Breast epithelium (tissue), 4 donors: ENCODE measurements at regions not wholly inside any gene's neighbourhood (a gene's known extent, or its start where the extent isn't known, plus 50 kb on each side); places are given as distances from the start of the nearest gene placed in this dataset.

Experiments used
- DNase-seq, 2 donors: peaks; one replicate each; pipeline ENCODE4 v3.0.0-alpha.2; 2019; ENCODE audit warnings: low spot score in 2 of 2
- H3K27ac ChIP-seq, 2 donors: fragments of 200-600 bp; sonication (generic) in 1 of 2; one replicate each; pipeline ENCODE4 v1.5.1; 2016 to 2019; ENCODE audit warnings: mild to moderate bottlenecking in 1 of 2
- H3K27me3 ChIP-seq, 2 donors: fragments of 200-600 bp; sonication (generic) in 1 of 2; one replicate each; pipeline versions ENCODE4 v1.5.1 to v1.6.0; 2017 to 2019; ENCODE audit warnings: control low read depth in 1 of 2, mild to moderate bottlenecking in 1 of 2
- H3K36me3 ChIP-seq: fragments of 200-600 bp; one replicate; pipeline ENCODE4 v1.5.1; 2019
- H3K4me1 ChIP-seq, 2 donors: fragments of 200-600 bp; sonication (generic); one replicate each; pipeline ENCODE4 v1.5.1; 2016 to 2019; ENCODE audit warnings: control low read depth in 1 of 2
- H3K4me3 ChIP-seq, 3 donors: fragments of 200-600 bp; sonication (generic); 1 replicate in 2 of 3; 2 replicates in 1 of 3; pipeline ENCODE4 v1.5.1; 2016 to 2019; ENCODE audit warnings: mild to moderate bottlenecking in 3 of 3, moderate library complexity in 2 of 3
- H3K9me3 ChIP-seq, 2 donors: fragments of 200-600 bp; sonication (generic) in 1 of 2; one replicate each; pipeline ENCODE4 v1.5.1; 2016 to 2019; ENCODE audit warnings: control low read depth in 1 of 2
- POLR2A ChIP-seq: fragments of 450-650 bp; IDR thresholded peaks from one replicate; pipeline ENCODE4 v1.6.1; 2016; ENCODE audit warnings: antibody characterized with exemption, mild to moderate bottlenecking, moderate library complexity
- POLR2AphosphoS5 ChIP-seq, 3 donors: sonication (generic); formaldehyde crosslinking; IDR thresholded peaks; one replicate each; pipeline ENCODE4 v1.6.1; 2017; ENCODE audit warnings: antibody characterized with exemption in 3 of 3
- intact Hi-C: fragments of 100-400 bp; cut with DNase I; formaldehyde crosslinking; loops from one replicate; pipeline ENCODE4 v1.15.1; 2023; ENCODE audit warnings: low total_unique reads
- TF ChIP-seq, protein P1 (sequence below), 3 donors: fragments of 450-650 bp; IDR thresholded peaks; one replicate each; pipeline ENCODE4 v1.5.1; 2016 to 2017; ENCODE audit warnings: antibody characterized with exemption in 3 of 3, mild to moderate bottlenecking in 3 of 3, moderate library complexity in 3 of 3

GRCh38 chr9:7286101-7286500 is 513.5 kb downstream of the DMAC1 start:
- TF ChIP-seq POLR2A (no peak), POLR2AphosphoS5 (IDR thresholded peaks at IDR 0.05) (no peak)
- DNase-seq, result no peak
- H3K9me3 ChIP-seq, result no peaks in the 10 kb centered on the region
- H3K4me3 ChIP-seq, result no peak overlapping the region
- H3K27me3 ChIP-seq, result peaks cover 0 to 7% of the 10 kb centered on the region in 2 donors
- H3K27ac ChIP-seq, result no peak overlapping the region
- intact Hi-C loops, result no loop called here
- no peaks in the 10 kb centered on the region for H3K36me3 ChIP-seq
- H3K4me1 ChIP-seq, result no peaks in the 10 kb centered on the region

- no peak for DNase-seq
- Histone ChIP-seq H3K4me3 (no peak overlapping the region), H3K4me1 (no peaks in the 10 kb centered on the region), H3K9me3 (no peaks in the 10 kb centered on the region), H3K27me3 (peaks cover 0 to 7% of the 10 kb centered on the region in 2 donors), H3K36me3 (no peaks in the 10 kb centered on the region), H3K27ac (no peak overlapping the region)
- TF ChIP-seq, protein P1, sequence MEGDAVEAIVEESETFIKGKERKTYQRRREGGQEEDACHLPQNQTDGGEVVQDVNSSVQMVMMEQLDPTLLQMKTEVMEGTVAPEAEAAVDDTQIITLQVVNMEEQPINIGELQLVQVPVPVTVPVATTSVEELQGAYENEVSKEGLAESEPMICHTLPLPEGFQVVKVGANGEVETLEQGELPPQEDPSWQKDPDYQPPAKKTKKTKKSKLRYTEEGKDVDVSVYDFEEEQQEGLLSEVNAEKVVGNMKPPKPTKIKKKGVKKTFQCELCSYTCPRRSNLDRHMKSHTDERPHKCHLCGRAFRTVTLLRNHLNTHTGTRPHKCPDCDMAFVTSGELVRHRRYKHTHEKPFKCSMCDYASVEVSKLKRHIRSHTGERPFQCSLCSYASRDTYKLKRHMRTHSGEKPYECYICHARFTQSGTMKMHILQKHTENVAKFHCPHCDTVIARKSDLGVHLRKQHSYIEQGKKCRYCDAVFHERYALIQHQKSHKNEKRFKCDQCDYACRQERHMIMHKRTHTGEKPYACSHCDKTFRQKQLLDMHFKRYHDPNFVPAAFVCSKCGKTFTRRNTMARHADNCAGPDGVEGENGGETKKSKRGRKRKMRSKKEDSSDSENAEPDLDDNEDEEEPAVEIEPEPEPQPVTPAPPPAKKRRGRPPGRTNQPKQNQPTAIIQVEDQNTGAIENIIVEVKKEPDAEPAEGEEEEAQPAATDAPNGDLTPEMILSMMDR (IDR thresholded peaks at IDR 0.05), result no peak
- no peak for TF ChIP-seq POLR2AphosphoS5 (IDR thresholded peaks at IDR 0.05)
- no peak for TF ChIP-seq POLR2A
- intact Hi-C loops, result no loop called here
Measured at GRCh38 chr9:7285199-7285598, 514.4 kb downstream of the DMAC1 start.

DNA sequence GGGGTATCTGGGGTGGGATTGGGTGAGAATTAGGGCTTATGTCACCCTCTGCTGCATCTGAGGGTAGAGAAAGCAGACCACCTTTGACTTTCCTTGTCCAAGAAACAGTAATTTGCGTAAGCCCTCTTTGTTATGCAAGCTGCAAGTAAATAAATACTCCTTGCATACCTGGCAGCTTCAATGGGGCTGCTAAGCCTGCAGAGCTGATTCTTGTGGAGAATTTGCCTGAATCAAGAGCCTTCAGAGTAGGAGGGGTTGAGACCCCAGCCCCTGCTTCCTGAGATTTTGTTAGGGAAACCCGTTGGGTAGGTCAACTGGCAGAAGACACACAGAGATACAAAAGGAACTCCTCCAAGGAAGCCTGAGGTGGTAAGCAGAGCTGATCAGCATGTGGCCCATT is 515.1 kb downstream of the DMAC1 start:
- Histone ChIP-seq H3K4me3 (no peak overlapping the region), H3K27me3 (peaks cover 0 to 7% of the 10 kb centered on the region in 2 donors), H3K27ac (no peak overlapping the region), H3K4me1 (no peaks in the 10 kb centered on the region), H3K9me3 (no peaks in the 10 kb centered on the region), H3K36me3 (no peaks in the 10 kb centered on the region)
- no peak for DNase-seq
- intact Hi-C loops, result no loop called here
- TF ChIP-seq POLR2A (no peak), POLR2AphosphoS5 (IDR thresholded peaks at IDR 0.05) (no peak)
- TF ChIP-seq, protein P1 (IDR thresholded peaks at IDR 0.05), result no peak

DNA sequence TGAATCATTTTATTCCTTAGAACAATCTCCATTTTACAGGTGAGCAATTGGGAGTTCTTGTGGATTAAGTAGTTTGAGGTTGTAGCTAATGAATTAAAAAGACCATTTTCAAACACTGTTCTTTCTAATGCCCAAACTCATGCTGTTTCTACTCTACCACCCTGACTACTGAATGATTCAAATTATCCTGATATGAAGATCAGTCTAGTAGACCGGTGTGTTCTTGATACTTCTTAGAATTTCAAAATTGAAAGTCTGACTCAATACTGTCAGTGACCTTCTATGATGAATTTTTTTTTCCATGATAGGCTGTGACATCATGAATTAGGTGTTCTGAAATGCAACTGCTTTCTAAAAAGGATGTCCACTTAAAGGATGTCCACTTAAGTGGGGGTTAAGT is 515.5 kb downstream of the DMAC1 start:
- H3K4me3 ChIP-seq, result no peak overlapping the region
- H3K9me3 ChIP-seq, result peaks cover 0 to 3% of the 10 kb centered on the region in 2 donors
- intact Hi-C loops, result no loop called here
- TF ChIP-seq POLR2A, result no peak
- TF ChIP-seq, protein P1 (IDR thresholded peaks at IDR 0.05), result no peak
- TF ChIP-seq POLR2AphosphoS5 (IDR thresholded peaks at IDR 0.05), result no peak
- no peak overlapping the region for H3K27ac ChIP-seq
- H3K27me3 ChIP-seq, result peaks cover 0 to 7% of the 10 kb centered on the region in 2 donors
- DNase-seq, result no peak
- no peaks in the 10 kb centered on the region for H3K36me3 ChIP-seq
- H3K4me1 ChIP-seq, result no peaks in the 10 kb centered on the region

DNA sequence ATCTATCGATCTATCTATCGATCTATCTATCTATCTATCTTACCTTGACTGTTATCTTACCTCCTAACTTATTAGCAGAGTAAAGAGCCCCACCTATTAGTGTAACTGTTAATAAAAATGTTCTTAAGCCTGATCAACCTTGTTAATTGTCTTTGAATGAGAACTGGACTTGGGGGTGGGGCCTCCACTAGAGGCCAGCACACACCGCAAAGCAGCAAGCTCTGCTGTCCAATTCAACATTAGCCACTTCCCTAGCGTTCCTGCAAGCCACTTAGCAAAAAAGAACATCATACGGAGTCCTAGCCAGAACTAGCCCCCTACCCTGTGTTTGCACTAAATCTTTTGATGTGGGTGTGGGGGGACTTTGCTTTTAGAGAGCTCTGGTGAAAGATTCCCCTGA is 515.8 kb downstream of the KDM4C start:
- Histone ChIP-seq H3K9me3 (peaks cover 0 to 4% of the 10 kb centered on the region in 2 donors), H3K4me3 (no peak overlapping the region), H3K27ac (no peak overlapping the region), H3K4me1 (no peaks in the 10 kb centered on the region), H3K36me3 (no peaks in the 10 kb centered on the region), H3K27me3 (no peaks in the 10 kb centered on the region)
- no peak for DNase-seq
- TF ChIP-seq POLR2AphosphoS5 (IDR thresholded peaks at IDR 0.05) (no peak), POLR2A (no peak)
- TF ChIP-seq, protein P1 (IDR thresholded peaks at IDR 0.05), result no peak
- intact Hi-C loops, result no loop called here
